HG03520 (cell line): ENCODE measurements at regions not wholly inside any gene's neighbourhood (a gene's known extent, or its start where the extent isn't known, plus 50 kb on each side); places are given as distances from the start of the nearest gene placed in this dataset.
A peak's percentile ranks its signal among the peaks of the same experiment; 100 is the strongest.

Source experiments
- ATAC-seq: cut with Tn5 transposase; IDR thresholded peaks from one replicate; pipeline ENCODE4 v1.9.1; 2021; ENCODE audit warnings: mild to moderate bottlenecking, moderate library complexity; ENCODE audit not compliant: unreplicated experiment

DNA sequence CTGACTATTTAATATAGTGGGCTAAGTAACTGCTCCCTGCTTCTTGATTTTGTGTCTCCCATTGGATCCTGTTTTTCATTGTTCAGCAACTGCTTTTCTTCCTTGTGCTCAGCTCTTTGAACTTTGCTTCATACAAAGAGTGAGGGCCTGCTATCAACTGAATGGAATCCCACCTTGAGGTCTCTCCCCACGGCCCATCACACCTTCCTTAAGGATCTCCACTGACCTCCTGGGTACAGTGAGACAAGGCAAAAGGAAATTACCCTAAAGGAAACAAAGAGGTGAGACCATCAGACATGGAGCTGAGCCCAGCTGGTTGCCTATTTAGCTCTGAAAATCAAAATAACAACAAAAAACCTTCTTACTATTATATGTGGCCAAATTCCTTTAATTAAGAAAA is 91.3 kb upstream of the RPL34 start:
- no peak for ATAC-seq

DNA sequence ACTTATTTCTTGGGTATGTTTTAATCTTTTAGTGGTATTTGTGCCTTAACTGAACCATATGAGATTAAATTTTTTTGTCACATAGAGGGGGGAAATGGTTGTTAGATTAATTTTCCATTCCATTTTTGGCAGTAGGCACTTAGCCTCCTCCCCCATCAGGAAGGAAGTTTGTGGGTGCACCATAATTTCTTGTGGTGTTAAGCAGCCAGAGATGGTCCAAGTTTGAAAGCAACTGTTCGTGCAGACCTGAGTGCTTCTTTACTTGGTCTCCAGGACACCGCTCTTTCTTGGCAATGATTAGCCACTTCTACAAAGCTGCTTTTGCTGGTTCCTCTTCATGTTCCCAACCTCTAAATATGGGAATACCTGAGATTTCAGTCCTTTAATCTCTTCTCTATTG is 92.7 kb upstream of the RPL34 start:
- ATAC-seq: peak; percentile 71

DNA sequence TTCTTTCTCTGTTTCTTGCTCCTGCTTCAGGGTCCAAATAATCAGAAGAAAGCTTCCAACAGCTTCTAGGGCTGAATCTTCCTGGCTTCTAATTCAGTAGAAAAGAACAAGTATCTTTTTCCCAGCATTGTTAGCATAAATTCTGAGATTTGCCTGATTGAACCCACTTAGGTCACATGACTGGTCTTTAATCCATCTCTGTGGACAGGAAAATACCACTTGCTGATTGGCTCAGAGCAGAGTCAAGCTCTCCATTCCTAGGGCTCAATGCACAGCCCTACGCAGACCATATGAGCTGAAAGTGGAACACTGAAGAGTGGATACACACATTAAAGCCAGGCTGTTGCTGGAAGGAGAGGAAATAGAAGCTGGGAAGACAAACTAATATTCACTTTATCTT is 99.6 kb upstream of the RPL34 start:
- ATAC-seq: no peak

DNA sequence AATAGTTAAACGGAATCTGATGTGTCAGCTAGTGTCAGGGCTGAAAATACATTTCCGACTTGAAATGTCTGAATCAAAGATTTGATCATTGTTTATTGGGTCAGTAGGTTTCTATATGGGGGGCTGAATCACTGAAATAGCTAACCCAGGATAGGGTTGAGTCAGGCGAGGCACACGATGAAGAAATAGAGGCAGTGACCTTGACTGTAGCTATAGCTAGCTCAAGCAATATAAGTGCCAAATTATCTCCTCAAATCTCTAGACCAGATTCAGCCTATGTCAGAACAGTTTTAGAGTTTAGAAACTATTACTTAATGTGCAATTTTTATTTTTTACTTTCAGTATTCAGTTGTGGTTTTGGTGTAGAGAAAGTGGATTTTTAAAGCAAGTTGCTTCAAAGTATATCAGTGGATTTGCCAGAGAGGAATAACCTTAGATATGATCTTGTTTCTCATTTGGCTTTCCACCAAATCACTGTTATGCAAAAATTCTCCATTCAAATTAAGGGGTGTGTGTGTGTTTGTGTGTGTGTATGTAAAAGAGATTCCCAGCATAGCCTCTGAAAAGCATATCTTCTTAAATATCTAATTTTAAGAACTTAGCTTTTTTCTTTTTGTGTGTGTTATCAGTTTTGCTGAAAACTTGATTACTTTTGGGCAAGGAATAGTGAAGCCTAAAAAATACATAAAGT is 100.3 kb upstream of the RPL34 start:
- no peak for ATAC-seq

DNA sequence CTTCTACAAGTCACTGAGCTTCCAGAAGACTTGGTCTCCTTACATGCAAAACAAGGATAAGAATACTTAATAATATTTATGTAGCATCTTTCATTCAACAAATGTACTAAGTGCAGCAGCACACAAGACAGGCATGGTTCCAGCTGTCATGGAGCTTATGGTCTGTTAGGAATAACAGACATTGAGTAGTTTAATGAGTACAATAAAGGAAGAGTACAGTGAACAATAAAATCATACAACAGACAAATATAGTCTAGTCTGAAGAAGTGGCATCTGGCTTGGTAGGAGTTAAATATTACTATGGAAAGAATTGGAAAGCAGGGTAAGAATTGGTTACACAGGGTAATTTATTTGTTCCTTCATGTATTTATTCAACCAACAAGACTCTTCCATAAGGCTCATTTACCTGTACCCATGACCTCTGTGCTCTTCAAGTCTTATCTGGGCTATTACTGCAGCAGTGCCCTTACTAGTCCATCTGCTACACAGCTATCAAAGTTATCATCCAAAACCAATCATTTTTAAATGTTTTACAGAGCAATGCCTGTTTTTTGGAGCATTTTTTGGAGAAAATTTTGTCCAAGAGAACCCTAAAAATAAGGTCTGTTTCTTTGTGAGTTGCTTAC is 101.1 kb upstream of the RPL34 start:
- no peak for ATAC-seq

DNA sequence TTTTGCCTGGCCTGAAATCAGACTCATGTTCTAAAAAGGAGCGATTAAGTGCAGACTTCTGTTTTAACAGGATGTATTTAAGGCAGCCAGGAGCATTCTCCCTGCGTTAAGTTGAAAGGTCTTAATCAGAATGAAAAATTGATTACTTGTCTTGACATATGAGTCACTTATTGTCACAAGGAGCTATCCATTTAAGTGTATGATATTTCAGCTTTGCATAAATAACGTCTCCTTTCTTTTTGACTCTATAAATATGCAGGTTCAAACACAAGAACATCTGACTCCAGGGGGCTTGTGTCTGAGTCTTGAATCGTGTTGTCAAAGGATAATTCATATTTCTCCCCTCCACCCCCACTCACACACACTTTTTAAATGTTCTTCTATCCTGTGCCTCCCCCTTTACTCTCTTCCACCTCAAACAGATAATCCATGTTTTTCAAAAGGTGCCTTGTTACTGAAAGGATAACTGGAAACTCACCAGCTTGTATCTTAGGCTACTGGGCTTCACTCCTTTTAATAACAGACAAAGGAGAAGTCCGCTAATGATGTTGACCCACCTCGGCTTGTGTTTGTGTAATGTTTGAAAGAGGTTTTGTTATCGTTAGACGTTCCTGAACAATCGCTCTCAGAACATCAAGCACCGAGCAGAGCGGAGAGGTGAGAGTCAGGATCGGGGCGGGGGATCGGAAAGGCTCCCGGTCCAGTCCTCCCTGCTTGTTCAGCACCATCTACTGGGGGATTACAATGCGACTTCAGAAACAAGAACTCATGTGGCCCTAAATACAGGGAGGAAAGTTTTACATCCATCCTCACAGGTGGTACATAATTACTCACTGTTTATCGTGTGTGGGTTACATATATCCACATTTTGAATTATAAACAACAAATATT is 107.5 kb upstream of the RPL34 start:
- no peak for ATAC-seq

DNA sequence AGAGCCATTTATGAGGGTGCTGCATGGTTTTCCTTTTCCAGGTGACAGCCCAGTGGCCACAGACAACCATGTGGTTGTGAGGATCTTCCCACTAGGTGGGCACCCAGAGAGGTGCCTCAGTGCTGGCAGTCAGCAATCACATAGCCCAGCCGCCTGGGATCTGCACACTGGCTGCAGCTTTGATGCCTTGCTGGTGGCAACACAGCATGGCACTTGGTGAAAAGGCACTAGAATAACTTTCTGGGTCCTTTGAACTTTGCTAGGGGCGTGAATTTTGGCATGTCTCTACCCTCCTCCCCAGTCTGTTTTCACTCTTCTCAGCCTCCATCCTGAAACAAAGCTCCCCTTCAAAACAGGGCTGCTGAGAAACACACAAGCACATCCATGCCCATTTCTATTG is 108.8 kb upstream of the RPL34 start:
- no peak for ATAC-seq

DNA sequence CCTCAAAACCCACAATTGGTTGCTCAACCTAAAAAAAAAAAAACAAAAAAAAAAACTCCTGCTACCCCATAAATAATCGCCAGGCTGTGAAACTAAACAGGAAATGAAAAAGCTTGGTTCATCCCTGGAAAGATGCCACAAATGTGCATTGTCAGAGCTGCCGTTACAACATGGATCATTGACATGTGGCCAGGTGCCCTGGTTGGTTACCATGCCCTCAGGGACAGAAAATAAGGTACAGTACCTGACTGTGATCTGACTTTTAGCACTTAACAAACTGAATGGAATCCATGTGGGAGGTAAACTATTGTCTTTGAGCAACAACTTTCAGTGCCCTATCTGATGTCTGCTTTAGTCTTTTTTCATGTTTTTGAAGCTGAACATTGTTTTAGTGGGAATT is 118.0 kb upstream of the RPL34 start:
- no peak for ATAC-seq

DNA sequence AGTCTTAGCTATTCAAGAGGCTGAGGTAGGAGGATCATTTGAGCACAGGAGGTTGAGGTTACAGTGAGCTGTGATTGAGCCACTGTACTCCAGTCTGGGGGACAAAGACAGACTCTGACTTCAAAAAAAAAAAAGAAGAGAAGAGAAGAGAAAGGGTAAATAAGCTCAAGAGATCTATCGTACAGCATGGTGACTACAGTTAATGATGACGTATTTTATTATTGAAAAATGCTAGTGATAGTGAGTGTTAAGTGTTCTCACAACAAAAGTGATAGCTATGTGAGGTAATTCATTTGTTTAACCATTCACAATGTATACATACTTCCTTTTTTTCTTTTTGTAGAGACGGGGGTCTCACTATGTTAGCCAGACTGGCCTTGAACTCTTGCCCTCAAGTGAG is 121.5 kb upstream of the RPL34 start:
- ATAC-seq: no peak

DNA sequence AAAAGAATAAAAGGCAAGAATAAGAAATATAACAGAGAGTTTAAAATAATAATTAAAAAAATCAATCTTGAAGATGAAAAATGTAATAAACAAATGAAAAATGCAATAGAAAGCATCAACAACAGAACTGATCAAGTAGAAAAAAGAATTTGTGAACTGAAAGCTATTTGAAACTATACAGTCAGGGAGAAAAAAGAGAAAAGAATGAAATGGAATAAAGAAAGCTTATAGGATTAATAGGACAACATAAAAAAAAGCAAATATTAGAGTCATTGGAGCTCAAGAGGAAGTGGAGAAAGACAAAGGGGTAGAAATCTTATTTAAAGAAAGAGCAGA is 126.8 kb upstream of the RPL34 start:
- ATAC-seq: no peak

DNA sequence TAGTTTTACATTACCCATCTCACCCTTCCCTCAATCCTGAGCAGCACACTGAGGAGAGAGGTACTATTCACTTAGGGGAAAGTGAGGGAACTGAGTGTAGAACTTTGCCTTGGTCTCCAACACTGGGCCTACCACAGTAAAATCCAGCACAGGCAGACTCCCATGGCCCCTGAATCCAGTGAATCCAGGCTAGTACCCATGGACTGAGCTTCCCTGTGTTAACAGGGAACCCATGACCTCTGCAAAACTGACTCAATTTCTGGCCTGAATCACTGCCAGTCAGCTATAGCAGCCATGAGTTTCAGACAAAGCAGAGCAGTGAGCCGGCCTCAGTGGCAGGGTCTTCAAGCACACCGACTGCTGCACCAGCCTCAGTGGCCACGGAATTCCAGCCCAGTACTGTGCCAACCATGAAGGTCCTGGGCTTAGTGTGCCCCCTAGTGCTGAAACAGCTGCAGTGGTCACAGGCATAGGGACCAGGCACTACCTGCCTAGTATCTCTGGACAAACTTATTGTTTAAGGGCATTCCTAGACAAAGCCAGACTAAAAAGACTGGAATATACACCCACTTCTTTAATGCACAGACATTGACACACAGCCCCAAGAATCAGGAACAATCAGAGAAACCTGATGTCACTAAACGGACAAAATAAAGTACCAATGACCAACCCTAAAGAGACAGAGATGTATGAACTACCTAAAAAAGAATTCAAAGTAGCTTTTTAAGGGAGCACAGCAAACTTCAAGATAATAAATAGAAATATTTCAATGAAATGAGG is 127.4 kb upstream of the RPL34 start:
- no peak for ATAC-seq

DNA sequence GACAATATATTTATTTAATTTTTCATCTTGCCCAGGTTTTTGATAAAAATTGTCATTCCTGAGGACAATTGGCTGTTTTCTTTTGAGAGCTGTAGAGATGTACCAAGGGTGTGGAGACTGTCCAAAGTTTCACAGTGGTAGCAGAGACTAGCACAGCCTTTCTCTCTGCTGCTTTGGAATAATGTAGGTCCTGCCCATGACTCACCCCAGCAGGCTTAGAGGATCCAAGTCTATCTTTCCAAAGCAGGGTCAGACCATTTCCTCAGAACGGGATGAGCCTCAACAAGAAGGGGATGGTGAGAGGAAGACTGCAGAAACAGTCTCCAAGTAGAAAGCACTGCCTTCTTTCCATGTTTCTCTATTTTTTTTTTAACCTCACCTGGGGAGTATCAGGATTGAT is 131.5 kb upstream of the RPL34 start:
- no peak for ATAC-seq

DNA sequence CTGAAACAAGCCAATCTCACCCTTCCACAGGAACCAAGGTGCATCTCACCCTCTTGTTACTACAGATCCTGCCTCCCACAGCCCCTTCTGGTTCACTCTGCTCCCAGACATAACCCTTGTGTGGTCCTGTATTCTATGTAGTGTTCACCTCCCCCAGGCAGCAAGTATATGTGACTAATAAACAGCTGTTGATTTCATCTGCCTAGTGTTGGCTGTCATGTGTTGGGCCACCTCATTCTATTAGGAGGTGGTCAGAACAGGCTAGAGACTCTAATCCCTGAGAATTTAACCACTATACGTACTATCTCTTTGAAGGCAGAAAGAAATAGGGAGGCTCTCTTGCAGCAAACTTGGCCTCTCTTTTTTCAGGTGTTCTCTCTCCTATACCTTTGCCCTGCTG is 134.3 kb upstream of the RPL34 start:
- no peak for ATAC-seq

DNA sequence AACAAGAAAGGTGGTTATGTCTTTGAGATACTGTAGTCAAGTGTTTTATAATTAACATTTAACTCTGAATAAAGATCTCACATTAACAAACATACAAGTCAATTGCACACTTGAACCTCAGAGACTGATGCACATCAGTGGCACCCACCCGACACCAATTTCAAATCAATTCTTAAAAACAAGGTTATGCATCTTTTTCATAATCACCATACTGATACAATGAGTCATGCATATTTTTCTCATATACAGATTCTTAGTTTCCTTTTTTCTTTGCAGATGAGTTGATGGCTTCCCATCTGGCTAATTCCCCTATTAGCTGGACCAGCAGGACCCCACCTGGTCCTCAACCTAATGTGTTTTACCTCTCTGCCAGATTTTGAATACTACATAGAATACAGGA is 136.2 kb upstream of the RPL34 start:
- no peak for ATAC-seq

DNA sequence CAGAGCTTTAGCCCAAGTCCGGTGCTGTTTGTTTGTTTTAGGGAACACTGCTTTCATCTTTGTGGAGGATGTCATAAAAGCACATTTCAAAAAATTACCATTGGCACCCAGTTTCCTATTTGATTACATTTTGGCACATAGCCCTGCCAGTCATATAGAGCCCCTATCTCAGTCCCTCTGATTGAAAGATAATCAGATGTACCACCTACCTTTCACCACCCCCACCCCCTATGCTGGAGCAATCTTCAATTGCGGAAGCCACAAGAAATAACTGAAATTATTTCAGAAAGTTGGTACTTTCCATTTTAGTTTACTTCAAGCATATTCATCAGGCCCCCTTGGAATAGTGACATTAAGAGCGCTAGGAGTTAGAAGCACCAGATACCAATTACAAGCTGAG is 136.7 kb upstream of the RPL34 start:
- no peak for ATAC-seq

DNA sequence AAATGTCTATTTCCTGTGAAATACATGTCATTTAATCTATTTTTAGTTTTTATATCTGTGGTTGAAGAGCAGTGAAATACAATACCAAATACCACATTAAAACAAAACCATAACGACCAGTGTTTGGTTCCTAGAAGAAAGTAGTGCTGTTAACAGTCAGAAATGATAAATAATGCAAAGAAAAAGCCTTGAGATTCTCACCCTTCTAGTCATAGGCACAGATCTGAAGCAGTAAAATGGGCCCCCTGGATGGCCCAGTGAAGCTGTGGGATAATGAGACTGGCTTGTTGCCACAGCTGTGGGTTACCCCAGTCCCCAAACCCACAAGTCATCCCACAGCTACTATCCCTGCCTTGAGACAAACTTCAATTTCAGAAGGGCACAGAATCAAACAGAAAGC is 137.3 kb upstream of the RPL34 start:
- ATAC-seq: no peak

DNA sequence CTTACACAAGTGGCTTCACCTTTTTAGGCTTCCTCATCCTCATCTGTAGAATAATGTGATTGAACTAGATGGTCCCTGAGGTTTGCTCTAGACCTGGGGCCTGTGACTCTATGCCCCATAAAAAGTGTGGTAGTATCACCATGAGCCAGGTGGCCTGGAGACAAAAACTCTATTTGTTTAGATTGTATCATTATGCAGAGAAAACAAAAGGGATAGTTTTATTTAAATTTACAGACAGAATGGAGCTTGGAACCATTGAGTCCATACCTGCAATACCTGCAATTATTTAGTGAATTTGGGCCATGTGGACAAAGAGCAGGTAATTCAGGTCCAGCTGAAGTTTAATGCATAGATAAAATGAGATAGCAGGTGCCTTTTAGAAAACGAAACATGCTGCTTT is 139.5 kb upstream of the RPL34 start:
- no peak for ATAC-seq

DNA sequence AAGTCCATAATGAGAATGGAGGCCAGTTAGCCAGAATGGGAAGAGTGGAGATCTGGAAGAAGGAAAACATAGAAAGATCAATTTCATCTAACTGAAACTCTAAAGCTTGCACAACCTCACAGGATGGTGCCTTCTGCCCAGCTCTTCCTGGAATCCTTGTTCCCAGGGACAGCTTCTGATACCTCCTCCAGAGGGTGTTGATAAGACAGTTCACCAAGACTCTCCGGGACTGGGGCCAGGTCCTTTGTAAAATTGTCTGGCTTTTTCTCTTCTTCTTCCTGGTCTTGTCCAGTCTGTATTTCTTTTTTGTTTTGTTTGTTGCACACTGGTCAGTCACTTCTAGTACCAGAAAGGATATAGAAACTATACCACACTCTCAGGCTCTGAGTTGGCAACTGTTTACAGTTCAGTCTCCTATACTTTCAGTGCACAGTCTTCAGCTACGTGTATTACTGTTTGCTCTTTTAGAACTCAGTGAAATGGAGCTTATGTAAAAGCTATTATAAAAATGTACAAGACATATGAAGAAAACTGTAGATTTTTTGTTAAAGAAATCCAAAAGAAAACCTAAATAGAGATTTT is 142.8 kb upstream of the RPL34 start:
- ATAC-seq: no peak

DNA sequence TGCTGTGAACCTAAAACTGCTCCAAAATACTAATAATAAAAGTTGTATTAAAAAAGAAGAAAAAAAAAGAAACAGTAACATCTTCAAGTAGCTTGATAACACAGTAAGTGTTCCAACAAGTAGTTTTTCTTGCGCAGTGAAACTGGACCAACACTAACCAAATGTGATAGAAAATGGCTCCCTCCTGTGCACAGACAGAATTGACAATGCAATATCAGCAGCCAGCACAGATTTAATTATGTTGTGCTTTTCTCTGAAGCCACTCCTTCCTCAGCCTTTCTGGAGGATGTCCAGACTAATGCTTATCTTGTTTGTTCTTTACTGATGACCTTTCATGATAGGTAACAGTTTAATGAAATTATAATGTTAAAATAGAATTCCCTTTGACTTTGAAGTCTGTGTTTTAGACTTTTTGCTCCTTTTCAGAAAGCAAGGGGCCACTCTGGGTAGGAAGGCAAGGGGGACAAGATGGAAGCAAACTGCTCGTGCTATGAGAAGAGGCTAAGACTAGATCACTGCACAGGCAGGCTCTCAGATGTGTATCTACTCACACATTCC is 147.1 kb upstream of the RPL34 start:
- ATAC-seq: no peak

DNA sequence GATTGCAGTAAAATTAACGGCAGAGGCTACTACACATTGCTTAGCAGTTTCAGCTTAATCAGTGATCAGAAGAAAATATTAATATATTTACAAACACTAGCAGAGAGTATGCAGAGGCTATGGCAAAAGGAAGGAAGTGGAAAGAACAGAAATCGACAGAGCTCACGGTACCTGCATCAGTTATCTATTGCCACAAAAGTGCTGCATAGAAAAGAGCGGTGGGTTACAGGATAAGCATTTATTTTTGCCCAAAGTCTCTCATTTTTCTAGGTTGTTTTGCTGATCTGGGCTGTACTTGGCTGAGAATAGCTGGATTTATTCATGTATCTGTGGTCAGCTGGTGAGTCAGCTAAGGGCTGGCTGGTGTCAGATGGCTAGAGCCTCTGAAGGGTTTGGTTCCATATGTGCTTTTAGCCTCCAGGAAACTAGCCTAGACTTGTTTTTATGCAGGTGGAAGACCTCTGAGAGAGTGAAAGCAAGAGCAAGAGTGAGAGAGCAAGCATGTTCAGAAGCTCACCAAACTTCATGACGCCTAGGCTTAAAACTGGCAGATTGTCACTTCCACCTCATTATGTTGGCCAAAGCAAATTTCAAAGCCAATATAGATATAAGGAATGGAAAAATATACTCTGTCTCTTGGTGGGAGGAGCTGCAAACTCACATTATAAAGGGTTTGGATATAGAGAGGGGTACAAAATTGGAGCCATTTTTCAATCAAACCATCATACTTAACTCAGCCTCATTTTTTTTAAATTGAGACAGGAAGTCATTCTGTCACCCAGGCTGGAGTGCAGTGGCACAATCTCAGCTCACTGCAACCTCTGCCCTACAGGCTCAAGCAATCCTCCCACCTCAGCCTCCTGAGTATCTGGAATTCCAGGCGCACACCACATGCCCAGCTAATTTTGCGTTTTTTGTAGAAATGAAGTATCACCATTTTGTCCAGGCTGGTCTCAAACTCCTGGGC is 153.2 kb upstream of the RPL34 start:
- ATAC-seq: peak; percentile 96
